SK-N-SH (cell line): ENCODE measurements at regions not wholly inside any gene's neighbourhood (a gene's known extent, or its start where the extent isn't known, plus 50 kb on each side); places are given as distances from the start of the nearest gene placed in this dataset.

Source experiments
- ELF1 ChIP-seq: IDR thresholded peaks from 2 replicates; pipeline ENCODE4 v1.4.0; 2012
- EZH2phosphoT487 ChIP-seq: fragments of 200-600 bp; sonication (generic); IDR thresholded peaks from 2 replicates; pipeline ENCODE4 v1.6.1; 2017; ENCODE audit warnings: low read depth, mixed run types, mild to moderate bottlenecking, antibody characterized with exemption, moderate library complexity, borderline replicate concordance
- POLR2AphosphoS5 ChIP-seq: IDR thresholded peaks from 2 replicates; pipeline ENCODE4 v1.6.1; 2012; ENCODE audit warnings: low read depth, low read length
- RCOR1 ChIP-seq: fragments of 150-350 bp; IDR thresholded peaks from 2 replicates; pipeline ENCODE4 v1.6.1; 2017; ENCODE audit warnings: antibody characterized with exemption, low read length
- USF1 ChIP-seq: IDR thresholded peaks from 2 replicates; pipeline ENCODE4 v1.4.0; 2012; ENCODE audit warnings: low read depth, borderline replicate concordance
- TF ChIP-seq, protein P1 (sequence below): fragments of 200-600 bp; sonication (generic); IDR thresholded peaks from 2 replicates; pipeline ENCODE4 v1.6.1; 2017; ENCODE audit warnings: antibody characterized with exemption, mild to moderate bottlenecking, moderate library complexity
- TF ChIP-seq, protein P2 (sequence below): IDR thresholded peaks from 2 replicates; pipeline ENCODE4 v1.4.0; 2012; ENCODE audit warnings: low read depth, borderline replicate concordance

DNA sequence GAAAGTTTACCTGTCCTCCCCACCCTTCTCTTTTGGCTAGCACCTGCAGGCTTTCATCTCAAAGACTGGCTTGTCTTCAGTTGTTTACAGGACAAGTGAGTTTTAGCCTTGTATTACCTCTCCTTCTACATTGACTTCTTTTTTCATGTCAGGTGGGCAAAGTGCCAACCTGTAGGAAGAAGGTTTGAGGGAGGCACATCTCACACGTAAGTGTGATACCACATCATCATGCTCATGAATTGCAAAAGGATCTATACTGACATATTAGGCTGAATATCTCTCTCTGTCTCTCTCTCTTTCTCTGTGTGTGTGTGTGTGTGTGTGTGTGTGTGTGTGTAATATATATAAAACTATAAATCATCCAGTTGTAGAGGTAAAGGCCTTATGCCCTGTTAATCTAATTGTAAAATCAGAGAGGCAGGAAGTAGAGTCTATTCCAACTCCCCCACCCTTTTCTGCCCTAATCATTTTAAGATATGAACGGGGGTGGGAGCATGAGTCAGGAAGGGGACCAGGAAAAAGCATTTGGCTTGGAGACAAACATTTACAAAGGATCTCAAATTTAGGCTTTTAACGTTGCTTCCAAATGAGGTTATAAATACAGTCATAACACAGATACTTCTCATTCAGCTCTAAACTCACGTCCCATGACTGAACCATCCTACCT, 107.0 kb upstream of the PFN2 start:
- TF ChIP-seq, protein P1, sequence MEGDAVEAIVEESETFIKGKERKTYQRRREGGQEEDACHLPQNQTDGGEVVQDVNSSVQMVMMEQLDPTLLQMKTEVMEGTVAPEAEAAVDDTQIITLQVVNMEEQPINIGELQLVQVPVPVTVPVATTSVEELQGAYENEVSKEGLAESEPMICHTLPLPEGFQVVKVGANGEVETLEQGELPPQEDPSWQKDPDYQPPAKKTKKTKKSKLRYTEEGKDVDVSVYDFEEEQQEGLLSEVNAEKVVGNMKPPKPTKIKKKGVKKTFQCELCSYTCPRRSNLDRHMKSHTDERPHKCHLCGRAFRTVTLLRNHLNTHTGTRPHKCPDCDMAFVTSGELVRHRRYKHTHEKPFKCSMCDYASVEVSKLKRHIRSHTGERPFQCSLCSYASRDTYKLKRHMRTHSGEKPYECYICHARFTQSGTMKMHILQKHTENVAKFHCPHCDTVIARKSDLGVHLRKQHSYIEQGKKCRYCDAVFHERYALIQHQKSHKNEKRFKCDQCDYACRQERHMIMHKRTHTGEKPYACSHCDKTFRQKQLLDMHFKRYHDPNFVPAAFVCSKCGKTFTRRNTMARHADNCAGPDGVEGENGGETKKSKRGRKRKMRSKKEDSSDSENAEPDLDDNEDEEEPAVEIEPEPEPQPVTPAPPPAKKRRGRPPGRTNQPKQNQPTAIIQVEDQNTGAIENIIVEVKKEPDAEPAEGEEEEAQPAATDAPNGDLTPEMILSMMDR: no peak
- TF ChIP-seq POLR2AphosphoS5 (peak; percentile 53; the same call in 1 of the 2 replicates), EZH2phosphoT487 (no peak), RCOR1 (no peak), ELF1 (peak; percentile 36; the same call in 1 of the 2 replicates), USF1 (no peak)
- TF ChIP-seq, protein P2, sequence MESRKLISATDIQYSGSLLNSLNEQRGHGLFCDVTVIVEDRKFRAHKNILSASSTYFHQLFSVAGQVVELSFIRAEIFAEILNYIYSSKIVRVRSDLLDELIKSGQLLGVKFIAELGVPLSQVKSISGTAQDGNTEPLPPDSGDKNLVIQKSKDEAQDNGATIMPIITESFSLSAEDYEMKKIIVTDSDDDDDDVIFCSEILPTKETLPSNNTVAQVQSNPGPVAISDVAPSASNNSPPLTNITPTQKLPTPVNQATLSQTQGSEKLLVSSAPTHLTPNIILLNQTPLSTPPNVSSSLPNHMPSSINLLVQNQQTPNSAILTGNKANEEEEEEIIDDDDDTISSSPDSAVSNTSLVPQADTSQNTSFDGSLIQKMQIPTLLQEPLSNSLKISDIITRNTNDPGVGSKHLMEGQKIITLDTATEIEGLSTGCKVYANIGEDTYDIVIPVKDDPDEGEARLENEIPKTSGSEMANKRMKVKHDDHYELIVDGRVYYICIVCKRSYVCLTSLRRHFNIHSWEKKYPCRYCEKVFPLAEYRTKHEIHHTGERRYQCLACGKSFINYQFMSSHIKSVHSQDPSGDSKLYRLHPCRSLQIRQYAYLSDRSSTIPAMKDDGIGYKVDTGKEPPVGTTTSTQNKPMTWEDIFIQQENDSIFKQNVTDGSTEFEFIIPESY: peak; percentile 36; the same call in 1 of the 2 replicates
